ENCODE measurements at regions not wholly inside any gene's neighbourhood (a gene's known extent, or its start where the extent isn't known, plus 50 kb on each side); places are given as distances from the start of the nearest gene placed in this dataset.

DNA sequence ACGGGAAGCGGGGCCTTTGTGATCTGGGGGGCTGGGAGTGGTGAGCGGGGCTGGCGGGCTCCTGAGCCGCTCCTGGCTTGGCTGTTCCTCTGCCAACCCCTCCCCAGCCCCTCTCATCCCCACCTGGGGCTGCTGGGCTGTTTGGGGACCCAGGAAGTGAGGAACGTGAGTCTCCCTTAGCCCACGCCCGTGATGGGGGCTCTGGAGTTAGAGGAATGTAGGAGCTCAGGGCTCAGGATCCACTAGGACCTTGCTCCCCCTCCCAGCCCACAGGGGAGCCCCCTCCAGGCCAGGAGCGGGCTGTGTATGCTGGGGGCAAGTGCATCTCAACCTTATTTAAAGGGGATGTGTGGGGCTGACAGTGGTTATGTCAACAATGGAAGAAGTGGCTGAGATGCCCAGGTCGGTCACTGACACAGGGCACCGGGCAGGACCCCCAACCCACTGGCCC is 134.1 kb downstream of the URI1 start:
- TF ChIP-seq, protein P1, sequence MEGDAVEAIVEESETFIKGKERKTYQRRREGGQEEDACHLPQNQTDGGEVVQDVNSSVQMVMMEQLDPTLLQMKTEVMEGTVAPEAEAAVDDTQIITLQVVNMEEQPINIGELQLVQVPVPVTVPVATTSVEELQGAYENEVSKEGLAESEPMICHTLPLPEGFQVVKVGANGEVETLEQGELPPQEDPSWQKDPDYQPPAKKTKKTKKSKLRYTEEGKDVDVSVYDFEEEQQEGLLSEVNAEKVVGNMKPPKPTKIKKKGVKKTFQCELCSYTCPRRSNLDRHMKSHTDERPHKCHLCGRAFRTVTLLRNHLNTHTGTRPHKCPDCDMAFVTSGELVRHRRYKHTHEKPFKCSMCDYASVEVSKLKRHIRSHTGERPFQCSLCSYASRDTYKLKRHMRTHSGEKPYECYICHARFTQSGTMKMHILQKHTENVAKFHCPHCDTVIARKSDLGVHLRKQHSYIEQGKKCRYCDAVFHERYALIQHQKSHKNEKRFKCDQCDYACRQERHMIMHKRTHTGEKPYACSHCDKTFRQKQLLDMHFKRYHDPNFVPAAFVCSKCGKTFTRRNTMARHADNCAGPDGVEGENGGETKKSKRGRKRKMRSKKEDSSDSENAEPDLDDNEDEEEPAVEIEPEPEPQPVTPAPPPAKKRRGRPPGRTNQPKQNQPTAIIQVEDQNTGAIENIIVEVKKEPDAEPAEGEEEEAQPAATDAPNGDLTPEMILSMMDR (IDR thresholded peaks at IDR 0.05; ENCODE audit: low read depth, low read length): no peak
- H3K4me3 ChIP-seq (ENCODE audit: low read depth, low read length): no peak overlapping the region
- H3K9me3 ChIP-seq (ENCODE audit: severe bottlenecking): no peaks in the 10 kb centered on the region
- no peaks in the 10 kb centered on the region for H3K27me3 ChIP-seq (ENCODE audit: insufficient read depth, low read depth, severe bottlenecking)
- no peak for DNase-seq
- H3K27ac ChIP-seq: no peak overlapping the region
- H3K36me3 ChIP-seq: no peaks in the 10 kb centered on the region

DNA sequence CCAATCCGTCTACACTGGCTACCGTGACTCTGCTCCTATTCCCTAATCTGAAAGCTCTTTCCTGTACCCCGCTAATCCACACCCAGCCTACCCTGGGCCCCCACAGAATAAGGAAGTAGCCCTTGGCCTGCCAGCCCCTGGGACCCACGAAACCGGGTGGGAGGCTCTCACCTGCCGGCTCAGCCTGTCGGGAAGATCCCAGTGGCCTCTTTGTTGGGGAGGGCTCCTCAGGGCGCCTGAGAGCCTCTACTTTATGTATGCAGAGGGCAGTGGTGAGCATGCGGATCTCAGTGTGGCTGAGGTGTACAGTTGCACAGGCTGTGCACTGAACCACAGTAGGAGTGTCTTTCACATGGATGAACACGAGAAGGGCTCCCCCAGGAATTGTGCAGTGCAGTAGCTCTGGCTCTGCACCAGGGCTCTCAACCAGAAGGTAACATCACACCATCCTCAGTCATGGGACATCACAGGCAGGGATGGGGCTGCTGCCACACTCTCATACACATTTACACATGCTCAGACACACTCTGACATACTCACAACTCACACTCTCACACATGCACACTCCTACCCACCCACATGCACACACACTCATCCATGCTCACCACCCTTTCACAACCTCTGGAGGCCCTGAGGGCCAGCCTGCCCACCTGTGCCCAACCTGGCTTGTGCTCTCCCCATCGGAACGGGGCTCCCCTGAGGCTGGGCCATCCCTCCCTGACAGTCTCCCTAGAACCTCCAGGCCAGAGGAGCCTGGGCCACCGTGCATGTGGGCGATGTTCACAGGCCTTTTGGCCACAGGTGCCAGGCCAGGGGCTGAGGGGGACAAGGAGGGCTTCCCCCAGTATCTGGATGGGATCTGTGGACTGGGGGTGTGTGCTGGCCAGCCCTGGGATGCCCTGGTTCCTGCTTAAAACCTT is 135.0 kb downstream of the URI1 start:
- no peak overlapping the region for H3K4me3 ChIP-seq (ENCODE audit: low read depth, low read length)
- no peaks in the 10 kb centered on the region for H3K36me3 ChIP-seq
- H3K9me3 ChIP-seq (ENCODE audit: severe bottlenecking): no peaks in the 10 kb centered on the region
- DNase-seq: no peak
- TF ChIP-seq, protein P1 (IDR thresholded peaks at IDR 0.05; ENCODE audit: low read depth, low read length): no peak
- no peaks in the 10 kb centered on the region for H3K27me3 ChIP-seq (ENCODE audit: insufficient read depth, low read depth, severe bottlenecking)
- no peak overlapping the region for H3K27ac ChIP-seq

DNA sequence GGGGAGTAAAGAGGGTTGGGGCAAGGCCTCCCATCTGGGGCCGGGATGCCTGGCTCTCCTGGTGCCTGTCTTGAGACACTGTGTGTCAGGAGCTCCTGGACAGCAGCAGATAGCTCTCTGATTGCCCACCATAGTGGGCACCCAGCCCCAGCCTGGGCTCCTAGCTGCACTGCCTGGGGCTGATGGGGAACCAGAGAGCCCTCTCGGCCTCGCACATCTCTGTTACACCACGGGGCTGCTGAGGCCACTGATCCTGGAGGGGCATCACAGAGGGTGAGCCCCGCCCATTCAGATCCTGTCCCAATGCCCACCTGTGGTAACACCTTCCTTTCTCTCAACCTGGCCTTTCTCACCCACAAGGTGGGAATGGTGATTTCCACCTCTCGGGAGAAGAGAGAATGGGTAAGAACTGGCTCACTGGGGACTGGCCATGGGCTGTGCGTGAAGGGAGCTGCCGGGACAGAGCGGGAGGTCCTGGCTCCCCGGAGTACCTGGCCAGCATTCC is 135.9 kb downstream of the URI1 start:
- Histone ChIP-seq H3K27me3 (ENCODE audit: insufficient read depth, low read depth, severe bottlenecking) (no peaks in the 10 kb centered on the region), H3K9me3 (ENCODE audit: severe bottlenecking) (no peaks in the 10 kb centered on the region), H3K27ac (no peak overlapping the region), H3K36me3 (no peaks in the 10 kb centered on the region), H3K4me3 (ENCODE audit: low read depth, low read length) (no peak overlapping the region)
- DNase-seq: no peak
- TF ChIP-seq, protein P1 (IDR thresholded peaks at IDR 0.05; ENCODE audit: low read depth, low read length): no peak

DNA sequence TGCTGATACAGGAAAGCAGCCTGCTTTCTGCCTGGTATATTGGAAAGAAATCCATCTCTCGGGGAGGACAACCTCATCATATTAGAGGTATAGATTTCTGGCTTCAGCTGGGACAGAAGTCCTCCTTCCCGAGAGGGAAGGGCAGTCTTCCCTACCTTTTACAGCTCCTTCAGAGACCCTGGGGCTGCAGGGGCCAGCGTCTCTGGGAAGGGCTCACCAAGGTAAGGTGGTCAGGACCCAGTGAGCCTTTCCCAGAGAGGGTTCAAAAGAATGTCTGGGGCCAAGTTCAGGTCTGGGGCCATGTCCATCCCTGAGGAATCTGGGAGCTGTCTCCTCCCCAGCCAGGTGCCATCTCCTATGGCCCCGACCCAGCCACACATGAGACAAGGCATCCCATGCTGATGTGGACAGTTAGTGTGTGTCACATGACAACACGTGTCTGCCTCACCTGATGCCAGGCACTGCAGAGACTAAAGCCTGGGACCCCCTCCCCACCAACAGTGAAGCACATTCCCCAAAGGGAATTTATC is 136.4 kb downstream of the URI1 start:
- Histone ChIP-seq H3K27ac (no peak overlapping the region), H3K9me3 (ENCODE audit: severe bottlenecking) (no peaks in the 10 kb centered on the region), H3K27me3 (ENCODE audit: insufficient read depth, low read depth, severe bottlenecking) (no peaks in the 10 kb centered on the region), H3K36me3 (no peaks in the 10 kb centered on the region), H3K4me3 (ENCODE audit: low read depth, low read length) (no peak overlapping the region)
- no peak for DNase-seq
- TF ChIP-seq, protein P1 (IDR thresholded peaks at IDR 0.05; ENCODE audit: low read depth, low read length): no peak

DNA sequence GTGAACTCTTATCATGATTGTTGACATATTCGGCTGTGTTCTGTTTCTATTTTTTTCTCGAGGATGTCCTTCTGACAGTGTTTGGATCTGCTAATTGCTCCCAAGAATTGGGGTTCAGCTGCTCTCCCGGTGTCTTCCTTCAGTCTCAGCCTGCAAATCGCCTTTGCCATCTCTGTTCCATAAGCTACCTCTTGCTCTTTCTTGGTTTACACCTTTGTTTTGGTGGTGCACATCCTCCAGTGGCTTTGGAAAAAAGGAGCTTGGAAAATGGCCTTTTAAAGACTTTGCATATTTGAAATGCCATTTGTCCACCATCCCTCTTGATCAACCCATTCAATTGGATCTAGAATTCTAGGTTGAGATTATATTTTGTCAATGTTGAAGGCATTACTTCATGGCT is 137.2 kb downstream of the URI1 start:
- no peaks in the 10 kb centered on the region for H3K27me3 ChIP-seq (ENCODE audit: insufficient read depth, low read depth, severe bottlenecking)
- no peaks in the 10 kb centered on the region for H3K9me3 ChIP-seq (ENCODE audit: severe bottlenecking)
- no peaks in the 10 kb centered on the region for H3K36me3 ChIP-seq
- TF ChIP-seq, protein P1 (IDR thresholded peaks at IDR 0.05; ENCODE audit: low read depth, low read length): no peak
- no peak overlapping the region for H3K4me3 ChIP-seq (ENCODE audit: low read depth, low read length)
- no peak overlapping the region for H3K27ac ChIP-seq
- DNase-seq: no peak

Data from WERI-Rb-1 (cell line).